ENCODE measurements at regions not wholly inside any gene's neighbourhood (a gene's known extent, or its start where the extent isn't known, plus 50 kb on each side); places are given as distances from the start of the nearest gene placed in this dataset.

- H3K4me1 Mint-ChIP-seq, result no peaks in the 10 kb centered on the region
- Histone ChIP-seq H3K9ac (ENCODE audit: low read length) (no peak overlapping the region), H3K4me3 (ENCODE audit: control extremely low read depth in 1 of 5, extremely low read depth in 1 of 5, insufficient read depth in 1 of 5, low read depth in 2 of 5, low read length in 4 of 5) (no peak overlapping the region), H3K36me3 (replicated peaks in 1 of 2; ENCODE audit: control extremely low read depth in 1 of 2, control insufficient read depth in 1 of 2, extremely low read depth in 1 of 2, insufficient read depth in 2 of 2, low read length in 1 of 2) (no peaks in the 10 kb centered on the region), H2AFZ (ENCODE audit: insufficient read depth, low read depth, low read length, poor library complexity, severe bottlenecking) (no peak overlapping the region), H3K27ac (ENCODE audit: low read length in 2 of 2) (no peak overlapping the region), H4K20me1 (ENCODE audit: control insufficient read depth, insufficient read depth, low read length, poor library complexity, severe bottlenecking) (no peaks in the 10 kb centered on the region), H3K4me1 (ENCODE audit: control insufficient read depth in 2 of 2, insufficient read depth in 2 of 2, low read length in 2 of 2) (no peaks in the 10 kb centered on the region), H3K27me3 (replicated peaks in 1 of 4; ENCODE audit: control extremely low read depth in 1 of 4, control insufficient read depth in 3 of 4, insufficient read depth in 4 of 4, low read length in 3 of 4) (no peaks in the 10 kb centered on the region), H3K79me2 (ENCODE audit: control insufficient read depth, insufficient read depth, low read length) (no peaks in the 10 kb centered on the region), H3K9me3 (ENCODE audit: control extremely low read depth in 1 of 3, control insufficient read depth in 2 of 3, insufficient read depth in 1 of 3, low read length in 2 of 3) (no peaks in the 10 kb centered on the region), H3K4me2 (replicated peaks; ENCODE audit: low read depth, low read length, poor library complexity, severe bottlenecking) (no peak overlapping the region)
- intact Hi-C loops (cut with micrococcal nuclease), result no loop called here
- no CpG with 5 or more reads among the region's 5 CpGs for WGBS (ENCODE audit: insufficient coverage)
- no peak for ATAC-seq (ENCODE audit: low read depth)
- H3K9me3 Mint-ChIP-seq (ENCODE audit: insufficient read depth), result no peaks in the 10 kb centered on the region
- no peak overlapping the region for H3K27ac Mint-ChIP-seq
- no peak overlapping the region for H3K4me3 Mint-ChIP-seq
- TF ChIP-seq CTCF (IDR thresholded peaks at IDR 0.05) (no peak), EZH2 (IDR thresholded peaks at IDR 0.05; ENCODE audit: borderline replicate concordance, insufficient read depth, low read depth, low read length, poor library complexity, severe bottlenecking) (no peak)
- DNase-seq, result no peak
- no peaks in the 10 kb centered on the region for H3K27me3 Mint-ChIP-seq
- POLR2A ChIA-PET, result no interaction called here
- CTCF ChIA-PET, result no interaction called here
Measured at GRCh38 chr10:34907743-34908430, 92.8 kb upstream of the PARD3 start.

DNA sequence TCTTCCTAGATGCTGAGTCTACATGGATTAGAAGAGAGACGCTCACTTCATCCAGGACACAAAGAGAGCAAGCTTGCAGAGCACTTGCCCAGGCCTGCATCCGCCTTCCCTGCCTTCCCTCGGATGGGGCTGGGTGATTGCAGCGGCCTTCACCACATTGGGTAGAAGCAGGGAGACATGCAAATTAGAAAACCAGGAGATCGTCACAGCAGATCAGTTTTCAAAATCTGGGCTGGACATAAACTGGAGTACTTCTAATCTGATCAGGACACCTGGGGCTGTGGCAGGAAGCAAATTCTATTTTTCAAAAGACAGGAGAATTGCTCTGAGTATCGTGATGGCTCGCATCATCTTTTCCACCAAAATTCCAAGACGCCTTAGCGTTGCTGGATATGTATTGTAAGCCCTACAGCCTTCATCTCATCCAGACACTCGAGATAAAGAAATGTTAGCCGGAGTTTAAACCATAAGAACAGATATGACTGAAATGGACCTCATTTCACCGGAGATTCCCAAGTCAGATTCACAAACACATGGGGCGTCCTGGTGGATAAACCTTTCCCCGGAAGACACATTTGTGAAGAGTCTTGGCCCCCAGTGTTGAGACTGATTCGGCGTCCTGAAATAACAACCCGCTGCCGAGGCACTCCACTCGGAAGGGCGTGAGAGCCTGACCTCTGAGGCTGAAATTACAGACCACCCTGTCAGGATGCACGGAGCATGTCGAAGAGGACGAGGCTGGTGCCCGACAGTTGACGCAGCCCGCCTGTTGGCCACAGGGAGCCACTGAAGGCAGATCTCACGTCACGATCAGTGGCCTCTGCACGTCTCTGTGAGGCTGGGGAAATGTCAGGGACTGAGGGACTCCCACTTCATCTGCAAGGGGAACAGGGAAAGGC lies 91.2 kb upstream of the PARD3 start:
- H3K27me3 ChIP-seq (replicated peaks in 1 of 4; ENCODE audit: control extremely low read depth in 1 of 4, control insufficient read depth in 3 of 4, insufficient read depth in 4 of 4, low read length in 3 of 4), result no peaks in the 10 kb centered on the region
- H2AFZ ChIP-seq (ENCODE audit: insufficient read depth, low read depth, low read length, poor library complexity, severe bottlenecking), result no peak overlapping the region
- no peak overlapping the region for H3K4me3 Mint-ChIP-seq
- no peak overlapping the region for H3K27ac Mint-ChIP-seq
- POLR2A ChIA-PET, result no interaction called here
- TF ChIP-seq CTCF (IDR thresholded peaks at IDR 0.05) (no peak), EZH2 (IDR thresholded peaks at IDR 0.05; ENCODE audit: borderline replicate concordance, insufficient read depth, low read depth, low read length, poor library complexity, severe bottlenecking) (no peak)
- H3K4me2 ChIP-seq (replicated peaks; ENCODE audit: low read depth, low read length, poor library complexity, severe bottlenecking), result no peak overlapping the region
- no peaks in the 10 kb centered on the region for H3K4me1 Mint-ChIP-seq
- ATAC-seq (ENCODE audit: low read depth) (no peak), DNase-seq (no peak)
- intact Hi-C loops (cut with micrococcal nuclease), result no loop called here
- no peaks in the 10 kb centered on the region for H3K9me3 ChIP-seq (ENCODE audit: control extremely low read depth in 1 of 3, control insufficient read depth in 2 of 3, insufficient read depth in 1 of 3, low read length in 2 of 3)
- CTCF ChIA-PET, result no interaction called here
- H3K4me3 ChIP-seq (ENCODE audit: control extremely low read depth in 1 of 5, extremely low read depth in 1 of 5, insufficient read depth in 1 of 5, low read depth in 2 of 5, low read length in 4 of 5), result no peak overlapping the region
- 78% methylated on average over 25 of the region's 29 CpGs for WGBS (ENCODE audit: insufficient coverage)
- no peaks in the 10 kb centered on the region for H3K79me2 ChIP-seq (ENCODE audit: control insufficient read depth, insufficient read depth, low read length)
- no peak overlapping the region for H3K9ac ChIP-seq (ENCODE audit: low read length)
- no peaks in the 10 kb centered on the region for H3K9me3 Mint-ChIP-seq (ENCODE audit: insufficient read depth)
- no peaks in the 10 kb centered on the region for H3K27me3 Mint-ChIP-seq
- no peaks in the 10 kb centered on the region for H3K4me1 ChIP-seq (ENCODE audit: control insufficient read depth in 2 of 2, insufficient read depth in 2 of 2, low read length in 2 of 2)
- no peaks in the 10 kb centered on the region for H3K36me3 ChIP-seq (replicated peaks in 1 of 2; ENCODE audit: control extremely low read depth in 1 of 2, control insufficient read depth in 1 of 2, extremely low read depth in 1 of 2, insufficient read depth in 2 of 2, low read length in 1 of 2)
- no peaks in the 10 kb centered on the region for H4K20me1 ChIP-seq (ENCODE audit: control insufficient read depth, insufficient read depth, low read length, poor library complexity, severe bottlenecking)
- H3K27ac ChIP-seq (ENCODE audit: low read length in 2 of 2), result no peak overlapping the region

Measured in B cell (primary cell).